GM21390 (cell line): ENCODE measurements at regions not wholly inside any gene's neighbourhood (a gene's known extent, or its start where the extent isn't known, plus 50 kb on each side); places are given as distances from the start of the nearest gene placed in this dataset.

Experiments used
- ATAC-seq: cut with Tn5 transposase; IDR thresholded peaks from one replicate; pipeline ENCODE4 v1.9.1; 2021; ENCODE audit not compliant: unreplicated experiment

DNA sequence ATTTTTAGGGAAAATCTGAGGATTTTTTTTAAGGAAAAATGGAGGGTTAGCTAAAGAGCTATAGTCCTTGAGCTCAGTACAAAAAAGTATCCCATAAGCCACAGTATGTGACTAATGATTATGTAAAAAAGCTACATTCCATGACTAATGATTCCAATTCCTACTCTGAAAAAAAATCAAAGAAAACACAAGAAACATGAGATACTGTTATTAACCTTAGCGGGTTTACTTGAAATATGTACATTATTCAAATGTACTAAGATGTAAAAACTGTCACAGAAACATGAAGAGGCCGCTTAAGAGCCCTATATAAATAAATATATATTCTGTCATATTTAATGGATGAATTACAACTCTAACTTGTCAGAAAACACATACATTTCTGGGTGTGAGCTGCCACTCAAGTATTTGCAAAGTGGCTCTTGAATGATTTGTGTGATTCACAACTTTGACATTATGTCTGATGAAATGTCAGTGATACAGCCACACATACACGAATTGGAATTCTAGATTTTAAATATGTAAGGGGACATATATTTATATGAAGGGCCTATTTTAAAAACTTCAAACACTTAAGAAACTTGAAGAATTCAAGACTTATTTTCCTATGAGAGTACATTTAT lies 518.7 kb upstream of the SUCLG2 start:
- no peak for ATAC-seq

DNA sequence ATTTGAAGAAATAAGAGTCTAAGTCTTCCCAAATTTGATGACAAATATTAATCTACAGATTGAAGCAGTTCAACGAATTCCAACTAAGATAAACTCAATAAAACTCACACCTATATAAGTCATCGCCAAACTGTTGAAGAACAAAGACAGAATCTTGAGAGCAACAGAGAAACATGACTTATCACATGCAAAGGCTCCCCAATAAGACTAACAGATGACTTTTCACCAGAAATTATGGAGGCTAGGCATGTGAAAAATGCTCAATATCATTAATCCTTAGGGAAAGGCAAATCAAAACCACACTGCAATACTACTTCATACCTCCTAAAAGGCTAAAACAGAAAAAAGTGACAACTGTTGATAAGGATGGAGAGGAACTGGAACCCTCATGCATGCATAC lies 517.6 kb upstream of the SUCLG2 start:
- no peak for ATAC-seq

DNA sequence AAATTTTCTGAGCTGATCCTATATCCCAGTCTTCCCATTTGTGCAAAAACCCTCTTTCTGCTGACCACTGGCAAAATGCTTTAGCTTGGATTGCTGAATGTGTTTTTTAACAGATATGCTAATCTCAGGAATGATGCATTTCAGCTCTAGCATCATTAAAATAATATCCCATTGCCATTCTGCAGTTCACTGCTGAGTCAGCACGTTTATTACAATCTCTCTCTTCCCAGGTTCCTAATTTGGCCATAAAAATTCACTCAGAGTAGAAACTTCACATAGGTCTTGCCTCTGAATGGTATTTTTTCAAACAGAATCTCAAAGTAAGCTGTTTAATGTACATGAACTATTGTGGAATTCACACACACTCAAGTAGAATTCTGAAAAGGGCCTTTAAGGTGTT lies 509.6 kb upstream of the SUCLG2 start:
- ATAC-seq, result no peak

DNA sequence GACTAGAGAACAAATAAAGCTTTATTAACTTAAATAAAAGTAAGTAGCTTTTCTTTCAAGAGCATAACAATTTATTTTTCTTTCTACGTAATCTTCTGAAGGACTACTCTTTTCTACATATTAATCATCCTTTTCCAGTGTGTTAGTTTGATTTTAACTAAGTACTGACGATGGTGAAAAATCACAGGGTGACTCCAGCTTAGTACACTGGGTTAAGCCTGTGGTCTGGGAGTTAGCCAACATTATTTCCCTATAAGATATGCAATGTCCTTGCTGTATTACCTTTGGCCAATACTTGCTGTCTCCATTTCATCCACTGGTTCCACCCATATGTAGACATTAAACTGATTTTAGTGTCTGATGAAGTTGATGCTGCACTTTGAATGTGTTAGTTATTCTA lies 508.6 kb upstream of the SUCLG2 start:
- ATAC-seq, result no peak

DNA sequence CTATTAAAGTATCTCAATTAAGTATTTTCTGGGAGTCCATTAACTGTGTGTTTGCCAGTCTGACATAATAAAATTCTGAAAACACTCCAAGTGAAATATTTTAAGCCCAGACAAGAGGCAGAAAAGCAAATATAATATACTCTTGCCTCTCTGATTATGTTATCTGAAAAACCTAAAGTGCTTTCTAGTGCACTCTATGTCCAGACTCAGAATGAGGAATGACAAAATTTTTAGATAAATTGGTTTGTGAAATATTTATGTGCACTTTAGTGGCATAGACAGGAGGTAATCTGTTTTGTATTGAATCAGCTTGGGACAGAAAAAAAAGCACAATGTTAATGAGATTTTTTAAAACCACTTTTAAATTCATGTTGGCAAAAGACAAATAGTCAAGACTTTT lies 508.2 kb upstream of the SUCLG2 start:
- no peak for ATAC-seq

DNA sequence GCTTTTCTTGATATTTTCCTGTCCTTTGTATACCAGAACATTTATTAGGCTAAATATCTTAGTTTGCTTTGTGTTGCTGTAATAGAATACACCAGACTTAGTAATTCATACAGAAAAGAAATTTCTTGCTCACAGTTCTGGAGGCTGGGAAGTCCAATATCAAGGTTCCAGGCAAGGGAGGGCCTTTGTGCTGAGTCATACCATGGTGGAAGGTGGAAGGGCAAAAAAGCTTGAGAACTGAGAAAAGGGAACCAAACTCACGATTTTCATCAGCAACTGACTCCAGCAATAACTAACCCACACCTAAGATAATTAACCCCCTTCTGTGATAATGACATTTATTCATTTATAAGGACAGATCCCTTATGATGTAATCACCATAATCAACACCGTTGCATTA lies 496.9 kb upstream of the SUCLG2 start:
- no peak for ATAC-seq

DNA sequence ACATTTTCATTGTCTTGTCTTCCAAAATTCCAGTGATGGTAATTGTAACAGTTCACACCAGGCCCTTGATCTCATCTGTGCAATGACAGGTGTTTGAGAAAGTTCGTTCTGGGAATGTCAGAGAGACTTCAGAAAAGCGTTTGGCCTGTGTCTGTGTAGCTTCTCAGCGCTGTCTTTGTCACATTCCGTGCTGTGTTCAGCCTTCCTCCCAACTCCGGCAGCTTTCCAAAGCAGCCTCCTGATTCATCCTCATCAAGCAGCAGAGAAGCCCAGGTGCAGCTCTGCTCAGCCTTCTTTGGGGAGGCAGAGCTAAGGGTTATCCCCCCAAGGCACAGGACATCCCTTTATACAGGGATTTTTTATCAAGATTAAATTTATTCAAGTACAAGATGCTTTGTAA lies 494.0 kb upstream of the SUCLG2 start:
- no peak for ATAC-seq

DNA sequence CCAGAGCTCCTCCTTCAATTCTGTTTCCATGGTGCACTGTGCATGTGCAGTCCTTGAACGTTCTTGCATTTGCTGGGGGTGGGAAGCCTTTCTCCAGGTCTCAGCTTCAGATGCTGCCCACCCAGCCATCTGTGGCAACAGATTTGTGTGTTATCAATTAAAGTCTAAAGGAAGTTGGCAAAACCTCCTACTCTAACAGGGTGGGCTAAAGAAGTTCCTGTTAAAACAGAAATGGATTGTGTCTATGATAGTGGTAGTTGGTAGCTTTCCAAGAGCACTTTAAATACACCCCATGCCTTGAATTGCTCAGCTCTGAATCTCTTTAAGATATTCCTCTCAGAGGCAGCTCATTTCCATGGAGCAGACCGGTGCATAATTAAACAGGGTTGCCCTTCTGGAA lies 488.0 kb upstream of the SUCLG2 start:
- no peak for ATAC-seq

DNA sequence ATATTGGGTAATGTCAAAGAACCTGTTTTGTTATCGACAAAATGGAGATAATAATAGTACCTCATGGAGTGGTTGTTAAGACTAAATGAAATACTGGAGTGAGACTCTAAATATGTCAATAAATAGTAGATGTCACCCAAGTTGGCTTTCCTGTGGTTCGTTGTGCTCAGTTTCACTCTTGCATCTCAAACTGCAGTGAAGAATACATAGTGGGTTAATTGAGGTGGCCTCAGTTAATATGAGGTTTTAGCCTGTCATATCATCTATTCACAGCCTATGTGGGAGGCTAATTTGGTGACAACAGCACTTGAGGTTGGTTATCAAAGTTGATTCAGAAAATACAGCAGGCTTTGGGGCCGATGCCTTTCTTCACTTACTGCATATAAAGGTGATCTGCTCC lies 485.5 kb upstream of the SUCLG2 start:
- ATAC-seq, result no peak

DNA sequence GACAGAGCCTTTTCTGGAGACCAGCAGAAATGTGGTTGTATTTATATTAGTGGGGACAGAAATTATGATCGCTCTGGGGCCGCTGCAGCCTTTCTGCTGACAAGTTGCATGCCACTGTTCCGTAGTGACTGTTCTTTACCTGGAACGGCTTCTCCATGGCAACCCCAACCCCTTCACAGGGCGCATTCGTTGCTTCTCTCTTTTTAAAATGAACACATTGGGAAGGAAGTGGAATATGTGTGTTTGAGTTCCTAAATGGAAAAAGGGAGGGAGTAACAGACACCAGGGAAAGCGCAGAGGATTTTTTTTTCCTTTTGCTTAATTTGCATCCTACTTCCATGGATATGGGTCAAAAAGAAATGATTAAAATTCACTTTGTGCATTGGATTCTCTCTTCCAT lies 482.0 kb upstream of the SUCLG2 start:
- no peak for ATAC-seq

DNA sequence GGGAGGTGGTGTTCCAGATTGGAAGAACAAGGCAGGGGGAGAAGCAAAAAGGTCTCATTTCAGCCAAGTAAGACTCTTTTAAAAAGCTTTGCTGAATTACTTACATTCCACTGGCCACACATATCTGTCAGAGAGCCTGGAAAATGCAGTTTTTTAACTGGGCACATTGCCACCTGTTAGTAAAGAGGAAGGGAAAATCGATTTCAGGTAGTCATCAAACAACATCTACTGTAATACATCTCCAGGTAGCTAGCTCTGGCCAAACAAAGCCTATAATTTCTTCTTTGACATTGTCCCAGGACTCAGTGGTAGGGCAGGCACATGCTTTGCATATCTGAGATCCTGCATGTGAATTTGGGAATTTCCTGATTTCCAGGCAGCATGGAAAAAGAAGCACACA lies 480.7 kb upstream of the SUCLG2 start:
- ATAC-seq, result no peak

DNA sequence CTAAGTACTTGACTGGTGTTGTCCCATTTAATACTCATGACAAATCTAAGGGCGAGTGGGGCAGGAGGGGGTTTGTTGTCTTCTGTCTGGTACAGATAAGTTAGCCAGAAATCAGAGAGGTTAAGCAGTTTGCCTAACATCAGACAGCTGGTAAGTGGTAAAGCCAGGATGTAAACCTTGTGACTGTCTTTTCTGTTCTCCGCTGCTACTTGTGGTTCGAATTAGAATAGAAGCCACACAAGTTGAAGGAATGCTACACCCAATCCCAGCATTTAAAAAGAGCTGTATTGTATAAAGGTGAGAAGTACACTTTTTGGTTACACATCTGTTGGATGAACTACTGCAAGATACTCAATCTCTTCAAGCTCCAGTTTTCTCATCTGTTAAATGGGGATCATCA lies 474.7 kb upstream of the SUCLG2 start:
- no peak for ATAC-seq

DNA sequence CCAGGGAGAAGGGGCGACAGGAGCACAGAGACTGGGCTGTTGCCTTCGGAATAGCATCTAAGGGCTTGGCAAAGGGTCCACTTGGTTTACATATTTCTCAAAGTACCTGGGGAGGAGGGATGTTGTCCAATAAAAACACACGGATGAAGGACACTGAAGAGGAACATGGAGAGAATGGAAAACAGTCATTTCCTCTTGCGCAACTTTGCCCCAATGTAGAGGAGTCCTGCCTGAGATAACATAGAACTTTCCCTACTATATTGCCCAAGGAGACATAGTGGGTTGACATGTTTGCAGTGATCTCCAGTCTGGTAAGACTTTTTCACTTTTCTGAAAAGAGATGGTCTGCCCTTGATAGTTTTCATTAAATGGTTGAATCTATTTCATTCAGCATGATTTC lies 468.8 kb upstream of the SUCLG2 start:
- no peak for ATAC-seq

DNA sequence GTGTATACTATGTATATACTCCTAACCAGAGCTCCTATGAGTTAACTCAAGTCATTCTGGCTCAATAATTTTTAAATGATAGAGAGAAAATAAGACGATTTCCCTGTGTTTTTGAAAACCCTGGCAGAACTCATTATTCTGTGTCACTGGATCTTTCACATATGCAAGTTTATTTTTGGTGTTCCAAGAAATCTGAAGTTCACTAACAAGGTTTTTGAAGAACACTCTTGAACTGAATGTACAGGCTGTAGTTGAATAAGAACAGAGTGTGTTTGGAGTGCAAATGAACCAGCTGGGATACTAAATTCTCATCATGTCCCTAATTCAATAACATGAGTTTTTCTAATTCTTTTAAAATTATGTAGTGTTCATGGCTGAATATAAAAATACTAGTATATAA lies 466.9 kb upstream of the SUCLG2 start:
- no peak for ATAC-seq

DNA sequence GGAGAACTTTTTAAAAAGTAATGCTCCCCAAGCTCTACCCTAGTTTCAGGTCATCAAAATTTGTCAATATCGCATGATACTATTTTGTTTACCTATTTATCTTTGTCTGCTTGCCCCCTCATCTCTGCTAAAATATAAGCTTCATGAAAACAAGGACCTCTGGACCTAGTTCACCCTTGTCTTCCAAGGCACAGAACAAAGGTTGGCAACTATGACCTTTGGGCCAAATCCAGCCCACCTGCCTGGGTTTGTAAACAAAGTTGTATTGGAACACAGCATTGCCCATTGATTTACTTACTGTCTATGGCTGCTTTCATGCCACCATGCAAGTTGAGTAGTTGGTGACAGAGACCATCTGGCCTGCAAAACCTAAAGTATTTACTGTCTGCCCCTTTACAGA lies 462.2 kb upstream of the SUCLG2 start:
- no peak for ATAC-seq

DNA sequence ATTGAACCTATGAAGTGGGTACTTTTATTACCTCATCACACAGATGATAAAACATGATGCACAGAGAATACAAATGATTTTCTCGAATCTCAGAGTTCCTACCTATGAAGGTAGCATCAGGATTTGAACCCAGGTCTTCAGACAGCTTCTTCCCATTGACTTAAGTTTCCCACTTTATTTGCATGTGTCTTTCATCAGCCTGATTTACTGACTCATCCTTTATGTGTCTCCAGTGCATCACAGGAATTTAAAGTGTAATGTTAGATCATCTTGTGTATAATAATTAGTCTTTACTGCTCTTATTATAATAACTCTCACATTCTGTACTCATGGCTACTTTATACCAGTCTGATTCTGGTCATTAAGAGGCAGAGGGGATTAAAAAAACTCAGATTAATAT lies 449.4 kb upstream of the SUCLG2 start:
- no peak for ATAC-seq

DNA sequence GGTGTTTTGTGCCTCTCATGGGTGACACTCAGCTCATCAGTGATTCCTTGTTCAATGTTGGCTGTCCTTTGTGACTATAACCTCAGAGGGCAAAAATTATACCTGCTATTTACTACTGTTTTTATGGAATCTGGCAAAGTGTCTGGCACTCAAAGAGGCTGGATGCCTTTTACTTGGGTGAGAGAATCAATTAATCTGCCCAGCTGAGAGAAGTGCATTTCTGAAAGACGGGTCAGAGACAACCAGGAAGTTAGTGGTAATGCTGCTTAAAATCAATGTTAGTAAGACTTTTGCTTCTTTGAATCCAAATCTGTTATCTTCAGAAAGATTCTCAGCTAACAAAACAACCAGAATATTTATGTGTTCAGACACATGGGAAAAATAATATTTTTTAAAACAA lies 436.2 kb upstream of the SUCLG2 start:
- ATAC-seq, result no peak

DNA sequence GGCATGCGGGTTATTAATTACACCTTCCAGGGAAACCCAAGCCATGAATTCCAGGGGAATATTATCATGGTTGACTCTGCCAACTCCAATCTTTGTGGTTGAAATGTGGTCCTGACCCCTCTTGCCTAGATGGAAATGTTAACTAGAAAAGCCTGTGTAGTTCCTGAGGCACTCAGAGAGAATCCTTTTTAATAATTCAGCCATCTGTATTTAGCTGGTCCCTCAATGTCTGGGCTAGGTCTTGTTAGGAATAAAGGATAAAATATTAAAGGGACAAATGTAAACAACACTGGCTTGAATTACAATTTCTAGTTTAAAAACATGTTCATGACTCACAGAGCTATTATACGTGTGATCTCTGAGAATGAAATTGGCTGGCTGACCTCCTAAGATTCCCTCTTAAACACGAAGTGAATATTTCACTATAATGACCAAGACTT lies 435.2 kb upstream of the SUCLG2 start:
- ATAC-seq, result no peak

DNA sequence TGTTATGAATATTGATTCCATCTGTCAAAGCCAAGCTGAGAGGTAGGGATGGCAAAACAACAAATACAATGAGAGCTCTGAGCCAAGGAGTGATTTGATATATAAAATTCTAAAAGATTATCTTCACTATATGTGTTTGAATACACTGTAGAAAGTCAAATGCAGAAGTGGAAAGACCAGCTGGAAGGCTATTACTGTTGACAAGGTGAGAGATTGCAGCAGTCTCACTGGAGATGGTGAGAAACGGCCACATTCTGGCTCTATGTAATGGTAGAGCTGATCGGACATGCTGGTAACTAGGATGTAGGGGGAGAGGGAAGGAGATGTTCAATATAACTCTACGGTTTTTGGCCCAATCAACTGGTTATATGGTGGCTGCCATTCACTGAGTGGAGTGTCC lies 434.2 kb upstream of the SUCLG2 start:
- ATAC-seq, result no peak

DNA sequence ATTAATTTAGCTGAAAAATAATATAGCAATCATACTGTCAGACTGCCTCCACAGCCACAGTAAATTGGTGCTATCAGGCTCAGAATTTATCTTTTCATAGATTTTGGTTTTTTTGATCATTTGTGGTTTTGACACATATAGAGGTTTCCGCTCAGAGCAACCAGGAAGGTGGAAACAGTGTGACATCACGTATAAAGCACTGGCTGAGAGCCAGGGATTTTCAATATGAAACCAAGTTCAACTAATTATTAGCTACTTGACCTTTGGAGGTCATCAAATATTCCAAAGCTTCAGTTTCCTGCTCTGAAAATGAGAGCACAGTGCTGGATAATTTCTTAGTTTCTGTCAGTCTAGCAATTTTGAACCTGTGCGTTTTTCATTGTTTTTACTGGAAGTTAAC lies 433.8 kb upstream of the SUCLG2 start:
- no peak for ATAC-seq

DNA sequence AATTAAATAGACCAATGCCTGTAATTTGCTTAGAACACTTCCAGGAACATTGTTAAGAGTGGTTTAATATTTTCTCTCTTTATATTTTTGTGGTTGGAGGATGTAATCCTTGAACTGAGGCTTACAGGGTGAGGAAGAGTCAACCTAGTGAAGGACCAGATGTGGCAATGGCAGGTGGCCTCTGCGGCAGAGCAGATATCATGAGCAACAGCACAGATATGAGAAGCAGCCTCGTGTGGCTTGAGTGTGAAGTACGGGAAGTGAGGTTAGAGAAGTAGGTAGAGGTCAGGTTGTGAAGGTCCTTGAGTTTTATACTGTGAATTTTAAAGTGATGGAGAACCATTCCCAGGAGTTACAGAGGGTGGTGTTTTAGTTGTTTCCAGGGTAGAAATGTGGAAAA lies 417.6 kb upstream of the SUCLG2 start:
- ATAC-seq, result no peak

DNA sequence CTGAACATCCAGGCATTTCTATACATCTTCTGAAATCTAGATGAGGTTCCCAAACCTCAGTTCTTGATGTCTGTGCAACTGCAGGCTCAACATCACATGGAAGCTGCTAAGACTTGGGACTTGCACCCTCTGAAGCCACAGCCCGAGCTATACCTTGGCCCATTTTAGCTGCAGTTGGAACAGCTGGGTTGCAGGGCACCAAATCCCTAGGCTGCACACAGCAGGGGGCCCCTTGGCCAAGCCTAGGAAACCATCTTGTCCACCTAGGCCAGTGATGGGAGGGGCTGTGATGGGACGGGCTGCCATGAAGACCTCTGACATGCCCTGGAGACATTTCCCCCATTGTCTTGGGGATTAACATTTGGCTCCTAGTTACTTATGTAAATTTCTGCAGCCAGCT lies 415.8 kb upstream of the SUCLG2 start:
- no peak for ATAC-seq

DNA sequence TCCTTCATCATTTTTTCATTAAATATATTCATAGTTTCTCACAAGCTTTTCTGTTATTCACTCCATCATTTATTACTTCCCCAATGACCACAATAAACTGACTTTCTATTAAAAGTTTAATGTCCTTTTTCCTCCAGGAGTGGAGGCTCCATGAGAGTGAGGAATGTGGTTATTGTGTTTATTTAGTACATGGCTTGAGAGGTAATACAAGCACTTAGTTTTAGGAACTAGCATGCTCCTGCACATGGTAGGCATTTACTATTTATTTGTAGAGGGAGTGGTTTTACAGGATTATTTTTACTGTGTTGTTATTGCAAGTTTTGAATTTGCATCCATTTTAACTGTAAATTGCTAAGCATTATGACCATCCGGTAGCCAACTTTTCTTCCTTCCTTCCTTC lies 412.9 kb upstream of the SUCLG2 start:
- no peak for ATAC-seq

DNA sequence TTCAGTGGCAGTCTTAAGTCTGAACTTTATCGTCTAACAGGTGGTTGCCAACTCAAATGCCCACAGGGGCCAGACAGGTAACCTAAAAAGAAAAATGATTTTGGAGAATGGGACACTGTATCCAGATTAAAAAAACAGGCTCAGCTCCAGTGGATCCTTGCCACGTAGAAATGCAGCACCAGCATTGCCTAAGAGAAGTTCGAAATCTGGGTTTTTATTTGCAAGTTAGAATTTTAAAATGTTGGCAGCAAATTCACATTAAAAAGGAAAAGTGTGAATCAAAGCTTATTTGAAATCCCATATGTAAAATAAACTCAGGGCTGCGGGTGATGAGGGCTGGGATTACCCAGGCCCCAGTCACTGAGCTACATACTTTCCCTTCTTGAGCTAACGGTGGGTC lies 408.5 kb upstream of the SUCLG2 start:
- ATAC-seq, result no peak
